Neural crest cell (in vitro differentiated cells): ENCODE measurements at regions not wholly inside any gene's neighbourhood (a gene's known extent, or its start where the extent isn't known, plus 50 kb on each side); places are given as distances from the start of the nearest gene placed in this dataset.

Experiments used
- DNase-seq: peaks from one replicate; pipeline ENCODE4 v3.0.0; 2021; ENCODE audit warnings: low read depth, mixed read lengths, low spot score
- H3K27ac Mint-ChIP-seq: one replicate; pipeline ENCODE4 v1.8.0; 2021; ENCODE audit warnings: mild to moderate bottlenecking, mixed read lengths; ENCODE audit not compliant: unreplicated experiment
- H3K27me3 Mint-ChIP-seq: 2 replicates; pipeline ENCODE4 v1.8.0; 2021; ENCODE audit warnings: low read depth, mild to moderate bottlenecking, mixed read lengths
- H3K36me3 Mint-ChIP-seq: 2 replicates; pipeline ENCODE4 v1.8.0; 2021; ENCODE audit warnings: low read depth, mild to moderate bottlenecking, mixed read lengths
- H3K4me1 Mint-ChIP-seq: 2 replicates; pipeline ENCODE4 v1.8.0; 2021; ENCODE audit warnings: mixed read lengths
- H3K4me3 Mint-ChIP-seq: one replicate; pipeline ENCODE4 v1.8.0; 2021; ENCODE audit warnings: mild to moderate bottlenecking, mixed read lengths
- H3K9me3 Mint-ChIP-seq: 2 replicates; pipeline ENCODE4 v1.8.0; 2021; ENCODE audit warnings: mixed read lengths
- CTCF ChIP-seq: fragments of 200-600 bp; sonication (generic); conservative IDR thresholded peaks from 2 replicates; pipeline ENCODE4 v1.5.0; 2021; ENCODE audit warnings: antibody characterized with exemption, mild to moderate bottlenecking

GRCh38 chr2:83058683-83059082 is 1400.4 kb downstream of the SUCLG1 start:
- TF ChIP-seq CTCF = no peak
- DNase-seq = no peak
- Mint-ChIP-seq H3K36me3 (peaks cover 2% of the 10 kb centered on the region), H3K4me3 (no peak overlapping the region), H3K27ac (no peak overlapping the region), H3K4me1 (no peaks in the 10 kb centered on the region), H3K27me3 (no peaks in the 10 kb centered on the region), H3K9me3 (peaks cover 5% of the 10 kb centered on the region)

DNA sequence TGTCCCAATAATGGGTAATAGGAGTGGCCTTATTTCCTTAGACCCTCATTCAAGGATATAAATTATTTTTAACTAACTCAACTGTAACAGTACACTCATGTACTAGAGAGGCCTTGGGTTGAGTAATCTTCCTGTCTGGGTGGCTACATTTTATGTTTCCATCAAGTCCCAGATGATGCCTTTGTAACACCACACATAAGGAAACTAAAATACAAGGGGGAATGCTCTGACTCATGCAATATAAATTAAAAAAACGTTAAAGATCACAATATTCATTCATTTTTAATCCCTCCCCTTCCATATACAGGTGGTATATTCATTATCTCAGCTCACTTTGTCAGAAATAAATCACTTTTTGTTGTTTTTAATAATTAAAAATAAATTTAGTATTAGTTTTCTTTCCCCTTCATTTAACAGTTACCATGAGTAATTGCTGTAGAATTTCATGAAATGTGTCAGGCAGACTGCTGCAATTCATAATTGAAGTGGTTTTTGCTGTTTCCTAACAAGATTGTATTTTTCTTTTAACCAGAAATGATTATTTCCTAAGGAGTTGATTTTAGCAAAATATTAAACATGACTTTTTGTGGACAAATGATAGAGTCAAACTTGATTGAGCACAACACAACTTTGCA is 1403.6 kb downstream of the SUCLG1 start:
- no peak for TF ChIP-seq CTCF
- DNase-seq = no peak
- H3K4me1 Mint-ChIP-seq = no peaks in the 10 kb centered on the region
- no peak overlapping the region for H3K4me3 Mint-ChIP-seq
- H3K36me3 Mint-ChIP-seq = peaks cover 2% of the 10 kb centered on the region
- H3K9me3 Mint-ChIP-seq = peaks cover 5% of the 10 kb centered on the region
- no peak overlapping the region for H3K27ac Mint-ChIP-seq
- no peaks in the 10 kb centered on the region for H3K27me3 Mint-ChIP-seq

- Mint-ChIP-seq H3K27ac (no peak overlapping the region), H3K4me3 (no peak overlapping the region)
Observed at GRCh38 chr2:83054751-83055150, 1404.3 kb downstream of the SUCLG1 start.

GRCh38 chr2:83051538-83052170 is 1407.4 kb downstream of the SUCLG1 start:
- no peaks in the 10 kb centered on the region for H3K9me3 Mint-ChIP-seq
- no peak for TF ChIP-seq CTCF
- no peak for DNase-seq
- no peaks in the 10 kb centered on the region for H3K4me1 Mint-ChIP-seq
- no peak overlapping the region for H3K27ac Mint-ChIP-seq
- no peaks in the 10 kb centered on the region for H3K36me3 Mint-ChIP-seq
- no peak overlapping the region for H3K4me3 Mint-ChIP-seq
- no peaks in the 10 kb centered on the region for H3K27me3 Mint-ChIP-seq

More at GRCh38 chr2:83054751-83055150, 1404.3 kb downstream of the SUCLG1 start:
- no peak for TF ChIP-seq CTCF
- Mint-ChIP-seq H3K4me1 (no peaks in the 10 kb centered on the region), H3K9me3 (peaks cover 5% of the 10 kb centered on the region), H3K36me3 (peaks cover 2% of the 10 kb centered on the region), H3K27me3 (no peaks in the 10 kb centered on the region)
- no peak for DNase-seq

DNA sequence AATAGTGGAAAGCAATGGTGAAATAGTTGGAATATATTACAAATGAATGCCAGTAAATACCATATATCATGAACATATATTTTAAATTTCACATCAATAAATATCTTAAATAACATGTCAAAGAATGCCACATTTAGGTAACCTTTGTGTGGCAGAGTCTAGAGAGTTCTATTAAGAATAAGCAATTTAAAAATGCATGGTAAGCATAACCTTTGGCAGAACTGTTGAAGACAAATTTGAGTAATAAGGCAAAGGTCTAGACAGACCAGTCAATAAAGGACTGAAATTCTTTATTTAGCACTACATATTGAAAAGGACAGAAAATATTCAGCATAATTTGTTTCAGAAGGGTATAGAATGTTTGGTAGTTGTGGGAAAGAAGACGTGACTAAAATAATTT is 1417.0 kb downstream of the SUCLG1 start:
- no peak for DNase-seq
- H3K4me3 Mint-ChIP-seq = no peak overlapping the region
- no peaks in the 10 kb centered on the region for H3K4me1 Mint-ChIP-seq
- no peaks in the 10 kb centered on the region for H3K27me3 Mint-ChIP-seq
- peaks cover 2% of the 10 kb centered on the region for H3K9me3 Mint-ChIP-seq
- no peak overlapping the region for H3K27ac Mint-ChIP-seq
- no peaks in the 10 kb centered on the region for H3K36me3 Mint-ChIP-seq
- no peak for TF ChIP-seq CTCF
